Trophoblast cell (in vitro differentiated cells and primary cell): ENCODE measurements at regions not wholly inside any gene's neighbourhood (a gene's known extent, or its start where the extent isn't known, plus 50 kb on each side); places are given as distances from the start of the nearest gene placed in this dataset.

Experiments used
- DNase-seq, 2 donors: peaks; one replicate each; pipeline ENCODE4 v3.0.0-alpha.2; 2016
- H2AFZ ChIP-seq: 2 replicates; pipeline ENCODE4 v1.6.1; 2013; ENCODE audit warnings: low read length, moderate library complexity, mild to moderate bottlenecking; ENCODE audit not compliant: insufficient read depth, poor library complexity
- H2AK5ac ChIP-seq: 2 replicates; pipeline ENCODE4 v1.6.1; 2013; ENCODE audit warnings: mild to moderate bottlenecking, low read length
- H2BK120ac ChIP-seq: 2 replicates; pipeline ENCODE4 v1.6.1; 2013; ENCODE audit warnings: low read length, mild to moderate bottlenecking, moderate library complexity; ENCODE audit not compliant: insufficient read depth, poor library complexity
- H2BK12ac ChIP-seq: 2 replicates; pipeline ENCODE4 v1.6.1; 2013; ENCODE audit warnings: mild to moderate bottlenecking, low read length, moderate library complexity
- H2BK5ac ChIP-seq: 2 replicates; pipeline ENCODE4 v1.6.1; 2013; ENCODE audit warnings: low read length, low read depth, moderate library complexity, mild to moderate bottlenecking; ENCODE audit not compliant: poor library complexity
- H3K14ac ChIP-seq: 2 replicates; pipeline ENCODE4 v1.6.1; 2013; ENCODE audit warnings: mild to moderate bottlenecking, low read length
- H3K18ac ChIP-seq: 2 replicates; pipeline ENCODE4 v1.6.1; 2013; ENCODE audit warnings: mild to moderate bottlenecking, low read length
- H3K23ac ChIP-seq: 2 replicates; pipeline ENCODE4 v1.6.1; 2013; ENCODE audit warnings: low read length
- H3K27ac ChIP-seq: 2 replicates; pipeline ENCODE4 v1.5.1; 2013; ENCODE audit warnings: low read depth, mild to moderate bottlenecking, inconsistent platforms, low read length, moderate library complexity
- H3K27me3 ChIP-seq: 2 replicates; pipeline ENCODE4 v1.6.1; 2013; ENCODE audit warnings: inconsistent platforms, mild to moderate bottlenecking, low read length, moderate library complexity; ENCODE audit not compliant: insufficient read depth
- H3K36me3 ChIP-seq, 2 experiments: 1 replicate in 1 of 2; 2 replicates in 1 of 2; pipeline ENCODE4 v1.6.1; 2013; ENCODE audit warnings: low read length in 2 of 2, mild to moderate bottlenecking in 2 of 2, moderate library complexity in 1 of 2; ENCODE audit not compliant: insufficient read depth in 2 of 2, control insufficient read depth in 1 of 2
- H3K4ac ChIP-seq: 2 replicates; pipeline ENCODE4 v1.6.1; 2013; ENCODE audit warnings: low read depth, mild to moderate bottlenecking, low read length, moderate library complexity
- H3K4me1 ChIP-seq, 2 experiments: 1 replicate in 1 of 2; 2 replicates in 1 of 2; pipeline ENCODE4 v1.6.1; 2013; ENCODE audit warnings: low read length in 2 of 2, mild to moderate bottlenecking in 2 of 2, moderate library complexity in 1 of 2; ENCODE audit not compliant: insufficient read depth in 2 of 2, control insufficient read depth in 1 of 2
- H3K4me2 ChIP-seq: 2 replicates; pipeline ENCODE4 v1.6.1; 2013; ENCODE audit warnings: inconsistent platforms, mild to moderate bottlenecking, low read length, moderate library complexity
- H3K4me3 ChIP-seq: 2 replicates; pipeline ENCODE4 v1.5.1; 2013; ENCODE audit warnings: mild to moderate bottlenecking, low read depth, low read length, inconsistent platforms
- H3K79me1 ChIP-seq: one replicate; pipeline ENCODE4 v1.6.1; 2013; ENCODE audit warnings: low read length
- H3K79me2 ChIP-seq: 2 replicates; pipeline ENCODE4 v1.6.1; 2013; ENCODE audit warnings: low read length, mild to moderate bottlenecking; ENCODE audit not compliant: control insufficient read depth, insufficient read depth, poor library complexity
- H3K9ac ChIP-seq: 2 replicates; pipeline ENCODE4 v1.6.1; 2013; ENCODE audit warnings: mild to moderate bottlenecking, low read length
- H3K9me3 ChIP-seq: 2 replicates; pipeline ENCODE4 v1.6.1; 2013; ENCODE audit warnings: low read depth, mild to moderate bottlenecking, control low read depth, inconsistent platforms, low read length; ENCODE audit not compliant: insufficient read depth
- H4K12ac ChIP-seq: 2 replicates; pipeline ENCODE4 v1.6.1; 2013; ENCODE audit warnings: low read depth, mild to moderate bottlenecking, low read length, moderate library complexity
- H4K8ac ChIP-seq: 2 replicates; pipeline ENCODE4 v1.6.1; 2013; ENCODE audit warnings: low read depth, mild to moderate bottlenecking, low read length, moderate library complexity
- H4K91ac ChIP-seq: one replicate; pipeline ENCODE4 v1.6.1; 2013; ENCODE audit warnings: low read depth, mild to moderate bottlenecking, low read length, moderate library complexity
- WGBS: extraction: QIAGEN DNeasy Blood & Tissue Kit; methylation state at CpG from one replicate; pipeline ENCODE4 v1.1.7; 2013; ENCODE audit warnings: missing lambda C conversion rate; ENCODE audit not compliant: insufficient read length, insufficient coverage; ENCODE audit errors: extremely low coverage; 5-methylcytosine and 5-hydroxymethylcytosine counted together

- no peak overlapping the region for H3K18ac ChIP-seq
- WGBS: no CpG with 5 or more reads among the region's 1 CpG
- no peaks in the 10 kb centered on the region for H3K27me3 ChIP-seq
- H3K79me1 ChIP-seq: no peaks in the 10 kb centered on the region
- H4K91ac ChIP-seq: no peak overlapping the region
- no peak overlapping the region for H4K12ac ChIP-seq
- H3K27ac ChIP-seq: no peak overlapping the region
- no peak overlapping the region for H2BK120ac ChIP-seq
- H2BK5ac ChIP-seq: no peak overlapping the region
- no peak overlapping the region for H4K8ac ChIP-seq
- no peak overlapping the region for H3K4me3 ChIP-seq
- H3K23ac ChIP-seq: no peak overlapping the region
- H3K36me3 ChIP-seq: no peaks in the 10 kb centered on the region
- no peak overlapping the region for H2BK12ac ChIP-seq
- H3K4me1 ChIP-seq: no peaks in the 10 kb centered on the region
- H3K4ac ChIP-seq: no peak overlapping the region
- no peak overlapping the region for H3K14ac ChIP-seq
- H3K79me2 ChIP-seq: no peaks in the 10 kb centered on the region
- no peak for DNase-seq
- peaks cover 4% of the 10 kb centered on the region for H3K9me3 ChIP-seq
- H2AK5ac ChIP-seq: no peak overlapping the region
- no peak overlapping the region for H3K4me2 ChIP-seq
- no peak overlapping the region for H2AFZ ChIP-seq
- no peak overlapping the region for H3K9ac ChIP-seq
Measured at GRCh38 chr17:53724726-53725125, 98.0 kb upstream of the KIF2B start.

- Histone ChIP-seq H2BK12ac (no peak overlapping the region), H3K4ac (no peak overlapping the region), H3K23ac (no peak overlapping the region), H3K9me3 (peaks cover 4% of the 10 kb centered on the region), H3K79me2 (no peaks in the 10 kb centered on the region), H3K4me3 (no peak overlapping the region), H4K12ac (no peak overlapping the region), H3K4me1 (no peaks in the 10 kb centered on the region), H3K4me2 (no peak overlapping the region), H4K8ac (no peak overlapping the region), H3K14ac (no peak overlapping the region), H3K79me1 (no peaks in the 10 kb centered on the region), H4K91ac (no peak overlapping the region), H2AK5ac (no peak overlapping the region), H3K18ac (no peak overlapping the region), H3K36me3 (no peaks in the 10 kb centered on the region), H3K27ac (no peak overlapping the region), H2AFZ (no peak overlapping the region), H2BK5ac (no peak overlapping the region), H3K9ac (no peak overlapping the region), H2BK120ac (no peak overlapping the region), H3K27me3 (no peaks in the 10 kb centered on the region)
- WGBS: no CpG with 5 or more reads among the region's 2 CpGs
- DNase-seq: no peak
Measured at GRCh38 chr17:53722407-53722806, 100.3 kb upstream of the KIF2B start.

- H3K36me3 ChIP-seq: no peaks in the 10 kb centered on the region
- no peaks in the 10 kb centered on the region for H3K79me2 ChIP-seq
- no peak overlapping the region for H3K27ac ChIP-seq
- H3K27me3 ChIP-seq: no peaks in the 10 kb centered on the region
- H4K8ac ChIP-seq: no peak overlapping the region
- no CpG with 5 or more reads among the region's 2 CpGs for WGBS
- H3K4me3 ChIP-seq: no peak overlapping the region
- H2BK5ac ChIP-seq: no peak overlapping the region
- H2BK120ac ChIP-seq: no peak overlapping the region
- no peak overlapping the region for H2AFZ ChIP-seq
- no peak overlapping the region for H4K91ac ChIP-seq
- DNase-seq: no peak
- H2AK5ac ChIP-seq: no peak overlapping the region
- no peaks in the 10 kb centered on the region for H3K79me1 ChIP-seq
- no peak overlapping the region for H2BK12ac ChIP-seq
- H3K4ac ChIP-seq: no peak overlapping the region
- H3K18ac ChIP-seq: no peak overlapping the region
- H3K9ac ChIP-seq: no peak overlapping the region
- H3K4me2 ChIP-seq: no peak overlapping the region
- no peaks in the 10 kb centered on the region for H3K4me1 ChIP-seq
- no peak overlapping the region for H3K14ac ChIP-seq
- no peak overlapping the region for H4K12ac ChIP-seq
- no peaks in the 10 kb centered on the region for H3K9me3 ChIP-seq
- H3K23ac ChIP-seq: no peak overlapping the region
Measured at GRCh38 chr17:53721101-53721500, 101.6 kb upstream of the KIF2B start.

GRCh38 chr17:53719229-53719628 lies 103.5 kb upstream of the KIF2B start:
- no peaks in the 10 kb centered on the region for H3K4me1 ChIP-seq
- H2BK120ac ChIP-seq: no peak overlapping the region
- no peak overlapping the region for H3K27ac ChIP-seq
- H3K9ac ChIP-seq: no peak overlapping the region
- no peak overlapping the region for H3K23ac ChIP-seq
- no peak overlapping the region for H3K14ac ChIP-seq
- H4K91ac ChIP-seq: no peak overlapping the region
- no peaks in the 10 kb centered on the region for H3K79me2 ChIP-seq
- no peak overlapping the region for H4K12ac ChIP-seq
- no peaks in the 10 kb centered on the region for H3K27me3 ChIP-seq
- no peaks in the 10 kb centered on the region for H3K79me1 ChIP-seq
- H3K4me2 ChIP-seq: no peak overlapping the region
- H2AK5ac ChIP-seq: no peak overlapping the region
- peak overlapping the region; percentile 71 for H2BK12ac ChIP-seq
- H2BK5ac ChIP-seq: no peak overlapping the region
- H3K4ac ChIP-seq: no peak overlapping the region
- H4K8ac ChIP-seq: no peak overlapping the region
- no peak overlapping the region for H2AFZ ChIP-seq
- H3K18ac ChIP-seq: no peak overlapping the region
- no peaks in the 10 kb centered on the region for H3K36me3 ChIP-seq
- no peak overlapping the region for H3K4me3 ChIP-seq
- no peak for DNase-seq
- H3K9me3 ChIP-seq: no peaks in the 10 kb centered on the region
